HL-60 (cell line): ENCODE measurements at regions not wholly inside any gene's neighbourhood (a gene's known extent, or its start where the extent isn't known, plus 50 kb on each side); places are given as distances from the start of the nearest gene placed in this dataset.

Experiments used
- DNase-seq, 2 experiments: peaks; one replicate each; pipeline ENCODE4 v3.0.0-alpha.2; 2010 to 2020; ENCODE audit warnings: low read depth in 1 of 2, low spot score in 1 of 2
- H3K27ac ChIP-seq: fragments of 250-450 bp; sonication (Bioruptor Pico); replicated peaks from 2 replicates; pipeline ENCODE4 v1.5.1; 2020; ENCODE audit warnings: mild to moderate bottlenecking, moderate library complexity
- H3K27me3 ChIP-seq: fragments of 250-450 bp; sonication (Bioruptor Pico); 2 replicates; pipeline ENCODE4 v1.5.1; 2021; ENCODE audit warnings: mild to moderate bottlenecking, moderate library complexity; ENCODE audit not compliant: insufficient read depth, poor library complexity, severe bottlenecking
- H3K4me3 ChIP-seq: replicated peaks from 2 replicates; pipeline ENCODE4 v1.5.1; 2011; ENCODE audit warnings: mild to moderate bottlenecking, control low read depth, low read length; ENCODE audit not compliant: insufficient read depth
- CTCF ChIP-seq: IDR thresholded peaks from one replicate; pipeline ENCODE4 v1.5.1; 2011; ENCODE audit warnings: low read length, control low read depth, inconsistent platforms; ENCODE audit not compliant: insufficient read depth
- GABPA ChIP-seq: IDR thresholded peaks from 2 replicates; pipeline ENCODE4 v1.6.1; 2012; ENCODE audit warnings: low read depth
- POLR2AphosphoS5 ChIP-seq: IDR thresholded peaks from 2 replicates; pipeline ENCODE4 v1.6.1; 2012; ENCODE audit warnings: low read depth
- REST ChIP-seq: IDR thresholded peaks from 2 replicates; pipeline ENCODE4 v1.6.1; 2012; ENCODE audit warnings: low read depth; ENCODE audit not compliant: insufficient replicate concordance
- SPI1 ChIP-seq: IDR thresholded peaks from 2 replicates; pipeline ENCODE4 v1.6.1; 2012; ENCODE audit warnings: low read depth, mild to moderate bottlenecking, borderline replicate concordance

DNA sequence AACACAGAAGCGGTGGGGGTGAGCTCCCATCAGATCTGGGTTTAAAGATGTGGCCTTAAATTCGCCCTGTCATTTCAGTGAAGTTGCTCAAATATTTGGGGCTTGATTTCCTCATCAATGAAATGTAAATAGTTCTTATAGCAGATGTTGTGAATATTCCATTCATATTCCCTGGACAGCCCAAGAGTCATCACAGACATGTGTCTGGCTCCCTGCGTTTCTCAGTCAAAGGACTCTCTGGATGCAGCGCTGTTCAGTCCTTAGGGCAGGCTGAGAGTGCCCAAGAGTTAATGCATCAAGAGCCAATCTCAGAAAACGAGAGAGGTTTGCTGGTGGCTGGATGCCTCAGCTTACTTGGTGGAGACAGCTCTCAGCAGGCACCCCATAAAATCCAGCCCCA is 475.5 kb upstream of the VSTM2A start:
- no peak overlapping the region for H3K4me3 ChIP-seq
- DNase-seq: no peak
- H3K27ac ChIP-seq: no peak overlapping the region
- no peaks in the 10 kb centered on the region for H3K27me3 ChIP-seq
- TF ChIP-seq GABPA: no peak
- TF ChIP-seq REST: no peak
- TF ChIP-seq CTCF: no peak
- TF ChIP-seq POLR2AphosphoS5: no peak
- no peak for TF ChIP-seq SPI1

GRCh38 chr7:54069843-54070242 is 472.3 kb upstream of the VSTM2A start:
- no peak overlapping the region for H3K4me3 ChIP-seq
- H3K27ac ChIP-seq: no peak overlapping the region
- H3K27me3 ChIP-seq: no peaks in the 10 kb centered on the region
- no peak for DNase-seq
- TF ChIP-seq SPI1: no peak
- no peak for TF ChIP-seq REST
- no peak for TF ChIP-seq GABPA
- no peak for TF ChIP-seq POLR2AphosphoS5
- TF ChIP-seq CTCF: no peak

- no peaks in the 10 kb centered on the region for H3K27me3 ChIP-seq
- DNase-seq: no peak
- no peak overlapping the region for H3K4me3 ChIP-seq
- no peak overlapping the region for H3K27ac ChIP-seq
- no peak for TF ChIP-seq SPI1
- TF ChIP-seq CTCF: no peak
- TF ChIP-seq POLR2AphosphoS5: no peak
- no peak for TF ChIP-seq GABPA
- TF ChIP-seq REST: no peak
Observed at GRCh38 chr7:54072710-54073109, 469.5 kb upstream of the VSTM2A start.
